HG03442 (cell line): ENCODE measurements at regions not wholly inside any gene's neighbourhood (a gene's known extent, or its start where the extent isn't known, plus 50 kb on each side); places are given as distances from the start of the nearest gene placed in this dataset.

Experiments used
- ATAC-seq: cut with Tn5 transposase; IDR thresholded peaks from one replicate; pipeline ENCODE4 v1.9.1; 2021; ENCODE audit warnings: mild to moderate bottlenecking, moderate library complexity; ENCODE audit not compliant: unreplicated experiment

- ATAC-seq: no peak
These were observed 714.5 kb upstream of the EYS start for GRCh38 chr6:66421570-66421969.

GRCh38 chr6:66418906-66419305, 711.9 kb upstream of the EYS start:
- no peak for ATAC-seq

DNA sequence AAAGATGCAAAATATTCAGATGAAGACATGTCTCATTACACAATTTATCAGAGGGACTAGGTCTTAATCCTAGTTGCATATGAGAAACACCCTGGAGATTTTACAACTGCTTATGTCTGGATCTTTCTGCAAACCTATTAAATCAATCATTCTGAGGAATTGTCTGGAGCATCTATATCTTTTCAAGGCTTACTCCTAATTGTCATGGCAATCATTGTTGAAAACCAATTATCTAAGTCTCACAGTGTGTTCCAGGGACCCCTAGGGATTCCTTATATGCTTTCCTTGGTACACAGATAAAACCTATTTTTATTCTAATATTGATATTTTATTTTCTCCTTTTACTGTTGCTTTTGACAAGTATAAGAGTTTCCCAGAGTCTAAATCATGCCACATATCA, 696.9 kb upstream of the EYS start:
- no peak for ATAC-seq

- ATAC-seq: no peak
These were observed 695.8 kb upstream of the EYS start for GRCh38 chr6:66402873-66403272.

DNA sequence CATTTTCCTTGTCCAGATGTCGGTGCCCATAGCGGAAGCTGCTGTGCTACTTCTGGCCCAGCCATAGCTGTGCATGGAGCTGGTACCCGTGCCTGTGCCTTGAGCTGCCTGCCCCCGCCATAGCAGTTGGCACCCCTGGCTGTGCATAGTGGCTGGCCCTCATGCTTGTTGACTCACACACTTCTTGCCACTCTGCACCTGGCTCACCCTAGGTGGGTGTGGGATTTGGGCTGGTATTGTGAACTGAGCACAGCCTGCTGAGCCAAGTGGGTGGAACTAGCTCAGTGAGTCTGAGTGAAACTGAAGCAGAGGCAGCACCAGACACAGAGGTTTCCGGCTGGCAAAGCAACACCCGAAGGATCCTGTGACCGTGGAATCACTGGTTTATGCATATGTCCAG, 689.5 kb upstream of the EYS start:
- ATAC-seq: no peak

GRCh38 chr6:66396145-66396544, 689.1 kb upstream of the EYS start:
- ATAC-seq: no peak

- ATAC-seq: no peak
These were observed 683.4 kb upstream of the EYS start for GRCh38 chr6:66390393-66390792.

DNA sequence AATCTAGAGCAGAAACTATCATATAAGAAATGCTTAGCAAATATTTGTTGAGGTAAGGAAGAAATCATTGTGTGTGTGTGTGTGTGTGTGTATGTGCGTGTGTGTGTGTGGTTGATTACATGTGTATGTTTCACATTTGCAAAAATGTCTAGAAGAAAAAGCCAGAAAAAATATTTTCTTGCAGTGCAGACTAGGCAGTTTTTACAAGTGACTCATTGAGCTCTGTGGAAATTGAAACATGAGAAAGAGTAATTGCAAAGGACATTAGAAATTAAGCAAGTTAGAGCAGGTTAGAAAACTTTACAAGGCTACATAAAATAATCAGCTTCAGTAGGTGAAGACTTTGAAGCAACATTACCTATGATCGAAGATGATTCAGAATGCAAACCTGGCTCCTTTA, 669.0 kb upstream of the EYS start:
- ATAC-seq: no peak

GRCh38 chr6:66369407-66369806, 662.4 kb upstream of the EYS start:
- ATAC-seq: no peak

DNA sequence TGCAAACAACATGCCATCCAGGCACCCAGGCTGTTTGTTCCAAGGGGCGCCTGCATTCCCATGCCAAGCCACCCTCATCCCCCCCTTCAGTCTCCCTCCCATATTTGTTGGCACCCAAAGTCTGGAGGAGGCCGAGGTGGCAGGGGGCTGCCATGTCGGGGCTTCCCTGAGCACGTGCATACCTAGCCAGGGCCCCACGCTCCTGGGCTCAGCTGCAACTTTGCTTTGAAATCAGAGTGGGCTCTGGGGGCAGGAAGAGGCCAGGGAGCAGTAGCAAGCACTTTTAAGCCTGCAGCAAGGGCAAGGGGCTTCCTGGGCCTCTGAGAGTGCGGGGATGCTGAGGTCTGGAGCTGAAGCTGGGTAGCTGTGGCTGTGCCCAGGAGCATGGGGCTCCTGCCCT, 655.9 kb upstream of the EYS start:
- ATAC-seq: no peak

- ATAC-seq: no peak
These were observed 654.9 kb upstream of the EYS start for GRCh38 chr6:66361886-66362285.

DNA sequence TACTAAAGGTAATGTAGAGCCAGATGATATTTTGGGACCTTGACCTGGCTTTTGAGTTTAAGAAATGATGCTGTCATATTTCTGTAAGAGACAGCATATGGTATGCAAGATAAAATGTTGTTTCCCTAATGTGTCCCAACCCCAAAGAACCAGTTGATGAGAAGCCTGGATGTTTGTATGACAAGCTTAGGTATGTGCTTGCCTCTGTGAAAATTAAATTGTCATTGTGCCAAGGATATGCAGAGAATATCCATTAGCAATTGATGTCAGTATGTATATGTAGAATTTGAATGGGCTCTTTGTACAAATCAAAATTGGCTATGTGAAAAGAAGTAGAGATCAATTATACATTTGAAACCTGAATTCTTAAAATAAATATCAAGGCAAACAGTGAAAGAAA, 650.8 kb upstream of the EYS start:
- ATAC-seq: no peak

DNA sequence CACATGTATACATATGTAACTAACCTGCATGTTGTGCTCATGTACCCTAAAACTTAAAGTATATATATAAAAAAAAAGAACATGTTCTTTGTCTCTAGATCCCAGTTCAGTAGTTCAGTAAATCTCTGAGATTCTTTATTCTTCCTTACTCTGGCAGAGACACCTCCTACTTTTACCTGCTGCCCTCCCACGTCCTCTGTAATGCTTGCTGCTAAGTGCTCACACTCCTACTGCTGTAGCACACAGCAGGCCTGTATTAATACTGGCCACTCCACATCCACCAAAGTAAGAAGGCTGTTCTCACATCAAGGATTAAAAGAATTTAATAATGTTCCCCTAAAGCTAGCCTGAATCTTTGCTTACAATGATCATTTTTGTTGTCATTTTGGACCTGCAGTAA, 648.4 kb upstream of the EYS start:
- no peak for ATAC-seq

- ATAC-seq: no peak
These were observed 637.8 kb upstream of the EYS start for GRCh38 chr6:66344796-66345195.

DNA sequence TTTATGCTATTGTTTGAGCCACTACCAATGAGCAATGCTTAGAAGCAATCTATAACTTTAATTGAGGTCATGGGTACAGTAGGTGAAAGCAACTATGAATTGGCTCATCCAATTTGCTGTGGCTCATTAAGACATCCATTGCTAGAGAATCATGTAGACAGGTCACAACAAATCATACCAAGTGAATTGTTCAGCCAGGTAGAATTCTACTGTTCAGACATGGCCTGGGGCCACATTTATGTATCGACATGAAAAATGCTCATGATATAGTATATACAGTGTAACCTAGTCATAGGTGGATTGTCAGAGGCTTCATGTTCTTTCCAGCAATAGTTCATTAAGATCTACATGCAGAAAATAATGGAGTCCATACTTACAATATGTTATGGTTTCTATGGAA, 633.7 kb upstream of the EYS start:
- ATAC-seq: no peak

DNA sequence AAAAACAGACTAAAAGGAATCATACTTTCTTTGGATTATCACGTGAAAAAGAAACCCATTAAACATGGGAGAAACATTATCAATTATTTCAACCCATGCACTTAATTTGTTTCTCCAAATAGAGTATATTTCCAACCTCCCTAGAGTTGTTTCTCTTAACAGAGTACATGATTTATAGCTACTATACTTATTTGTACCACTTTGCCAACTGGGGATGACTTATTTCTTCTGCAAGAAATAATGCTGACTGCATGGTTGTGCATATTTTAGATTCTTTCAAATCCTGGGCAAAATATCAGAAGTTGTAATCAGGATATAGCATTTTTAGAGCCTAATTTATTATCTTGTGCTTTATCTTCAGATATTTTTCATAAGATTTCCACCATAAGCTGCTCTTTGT, 629.1 kb upstream of the EYS start:
- ATAC-seq: no peak

DNA sequence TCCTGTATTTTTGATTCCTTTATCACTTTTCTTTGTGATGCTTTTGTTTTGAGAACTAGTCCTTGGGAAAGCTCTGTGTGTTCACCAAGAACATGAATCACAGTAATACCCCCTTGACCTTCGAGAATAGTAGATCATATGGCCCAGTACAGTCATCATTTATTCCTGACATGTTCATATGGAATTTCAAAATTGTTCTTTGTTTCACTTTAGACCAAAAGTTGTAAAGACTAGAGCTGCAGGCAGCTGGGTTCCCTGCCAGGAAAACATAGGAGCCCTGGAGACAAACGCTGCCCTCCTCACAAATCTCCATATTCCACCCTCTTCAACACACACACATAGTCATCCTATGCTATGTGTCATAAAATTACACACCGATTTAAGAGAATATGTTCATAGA, 621.2 kb upstream of the EYS start:
- no peak for ATAC-seq

DNA sequence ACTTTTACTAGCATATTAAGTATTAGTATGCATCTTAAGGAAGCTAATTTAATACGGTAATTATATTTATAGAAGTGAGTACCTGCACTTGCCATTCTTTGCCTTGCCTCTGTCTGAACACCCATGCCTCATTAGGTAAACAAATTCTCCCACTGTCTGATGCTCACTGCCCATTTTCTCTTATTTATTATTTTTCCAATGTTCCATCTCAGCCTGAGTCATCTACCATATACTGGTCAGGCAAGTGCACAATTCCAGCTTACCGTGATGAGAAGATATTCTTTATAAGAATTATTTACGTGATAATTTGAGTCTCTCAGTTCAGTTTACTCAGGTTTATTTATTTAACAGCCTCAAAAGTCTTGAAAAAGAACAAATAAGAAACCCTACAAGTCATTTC, 619.2 kb upstream of the EYS start:
- ATAC-seq: no peak

DNA sequence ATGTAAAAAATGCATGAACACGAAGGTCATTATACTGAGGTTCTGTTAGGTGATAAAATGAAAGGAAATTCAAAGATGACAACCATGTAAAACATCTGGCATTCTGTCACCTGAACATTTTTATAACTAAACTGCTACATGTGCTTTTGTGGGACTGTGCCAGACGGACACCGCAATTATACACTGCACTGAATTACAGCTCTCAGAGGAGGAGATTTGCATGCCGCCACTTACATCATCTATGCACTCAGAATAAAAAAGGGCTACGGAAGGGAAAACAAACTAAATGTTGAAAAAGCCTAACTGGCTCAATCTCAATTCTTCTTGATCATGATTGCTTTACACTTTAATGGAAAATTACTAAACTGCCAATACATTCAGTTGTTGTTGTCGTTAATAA, 614.0 kb upstream of the EYS start:
- no peak for ATAC-seq

GRCh38 chr6:66307490-66307889, 600.5 kb upstream of the EYS start:
- ATAC-seq: no peak

GRCh38 chr6:66291905-66292304, 584.9 kb upstream of the EYS start:
- no peak for ATAC-seq

GRCh38 chr6:66289889-66290288, 582.9 kb upstream of the EYS start:
- ATAC-seq: no peak

DNA sequence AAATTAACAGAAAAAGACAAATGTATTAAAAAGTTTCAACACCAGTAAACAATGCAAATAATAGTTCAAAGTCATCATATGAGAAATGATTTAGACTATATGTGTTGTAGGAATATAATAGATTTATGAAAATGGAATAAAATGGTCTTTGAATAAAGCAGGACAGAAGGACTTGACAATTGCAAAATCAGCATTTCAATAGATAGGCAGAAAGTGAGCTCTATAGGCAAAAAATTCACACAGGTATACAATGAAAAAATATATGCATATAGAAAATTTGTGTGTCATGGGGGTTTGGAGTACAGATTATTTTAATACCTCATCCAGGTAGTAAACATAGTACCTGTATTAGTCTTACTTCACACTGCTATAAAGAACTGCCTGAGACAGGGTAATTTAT, 571.1 kb upstream of the EYS start:
- no peak for ATAC-seq

GRCh38 chr6:66277400-66277799, 570.4 kb upstream of the EYS start:
- no peak for ATAC-seq
